OCI-LY3 (cell line): ENCODE measurements at regions not wholly inside any gene's neighbourhood (a gene's known extent, or its start where the extent isn't known, plus 50 kb on each side); places are given as distances from the start of the nearest gene placed in this dataset.

Experiments used
- CTCF ChIP-seq: fragments of 200-600, 300-600 bp; sonication (generic); IDR thresholded peaks from 2 replicates; pipeline ENCODE4 v1.5.1; 2014; ENCODE audit warnings: antibody characterized with exemption, low read length, low read depth
- EZH2phosphoT487 ChIP-seq: fragments of 200-600 bp; shearing (Covaris generic); IDR thresholded peaks from 2 replicates; pipeline ENCODE4 v1.6.1; 2018; ENCODE audit warnings: antibody characterized with exemption, mixed run types, low read depth

- no peak for TF ChIP-seq EZH2phosphoT487
- TF ChIP-seq CTCF = no peak
Observed at GRCh38 chr5:165996201-165996875, 2295.1 kb upstream of the WWC1 start.
